Muscle layer of duodenum (tissue), 2 donors: ENCODE measurements at regions not wholly inside any gene's neighbourhood (a gene's known extent, or its start where the extent isn't known, plus 50 kb on each side); places are given as distances from the start of the nearest gene placed in this dataset.

Experiments
- H3K27ac ChIP-seq: one replicate; pipeline ENCODE4 v1.7.0; 2013; ENCODE audit warnings: mild to moderate bottlenecking, low read length
- H3K27me3 ChIP-seq: one replicate; pipeline ENCODE4 v1.7.0; 2013; ENCODE audit warnings: low read depth, mild to moderate bottlenecking, control low read depth, low read length
- H3K36me3 ChIP-seq, 2 donors: one replicate each; pipeline ENCODE4 v1.7.0; 2013; ENCODE audit warnings: low read length in 2 of 2, control low read depth in 1 of 2, mild to moderate bottlenecking in 1 of 2; ENCODE audit not compliant: insufficient read depth in 2 of 2, control insufficient read depth in 1 of 2
- H3K4me1 ChIP-seq, 2 donors: one replicate each; pipeline ENCODE4 v1.7.0; 2013; ENCODE audit warnings: low read length in 2 of 2, mild to moderate bottlenecking in 2 of 2, control low read depth in 1 of 2, moderate library complexity in 1 of 2; ENCODE audit not compliant: insufficient read depth in 2 of 2, control insufficient read depth in 1 of 2
- H3K4me3 ChIP-seq, 2 donors: one replicate each; pipeline ENCODE4 v1.7.0; 2013; ENCODE audit warnings: low read length in 2 of 2, low read depth in 1 of 2, mild to moderate bottlenecking in 1 of 2
- H3K9me3 ChIP-seq, 2 donors: one replicate each; pipeline ENCODE4 v1.7.0; 2013; ENCODE audit warnings: low read length in 2 of 2, control low read depth in 1 of 2, mild to moderate bottlenecking in 1 of 2; ENCODE audit not compliant: control insufficient read depth in 1 of 2
- donor health status: healthy.

GRCh38 chr5:15447209-15447608 is 52.8 kb upstream of the FBXL7 start:
- H3K4me1 ChIP-seq: no peaks in the 10 kb centered on the region
- H3K36me3 ChIP-seq: no peaks in the 10 kb centered on the region
- no peaks in the 10 kb centered on the region for H3K27me3 ChIP-seq
- H3K27ac ChIP-seq: no peak overlapping the region
- H3K9me3 ChIP-seq: no peaks in the 10 kb centered on the region
- no peak overlapping the region for H3K4me3 ChIP-seq

- Histone ChIP-seq H3K27me3 (no peaks in the 10 kb centered on the region), H3K4me1 (no peaks in the 10 kb centered on the region), H3K9me3 (no peaks in the 10 kb centered on the region), H3K4me3 (no peak overlapping the region), H3K36me3 (no peaks in the 10 kb centered on the region), H3K27ac (no peak overlapping the region)
Measured at GRCh38 chr5:15446552-15446951, 53.4 kb upstream of the FBXL7 start.

- H3K36me3 ChIP-seq: no peaks in the 10 kb centered on the region
- no peak overlapping the region for H3K4me3 ChIP-seq
- no peak overlapping the region for H3K27ac ChIP-seq
- no peaks in the 10 kb centered on the region for H3K27me3 ChIP-seq
- H3K4me1 ChIP-seq: peaks cover 0 to 8% of the 10 kb centered on the region in 2 donors
- H3K9me3 ChIP-seq: peaks cover 0 to 4% of the 10 kb centered on the region in 2 donors
Measured at GRCh38 chr5:15442193-15442570, 57.8 kb upstream of the FBXL7 start.

GRCh38 chr5:15441433-15442192 is 58.4 kb upstream of the FBXL7 start:
- Histone ChIP-seq H3K36me3 (no peaks in the 10 kb centered on the region), H3K4me3 (no peak overlapping the region), H3K4me1 (peaks cover 0 to 8% of the 10 kb centered on the region in 2 donors), H3K27ac (no peak overlapping the region), H3K9me3 (peaks cover 0 to 4% of the 10 kb centered on the region in 2 donors), H3K27me3 (no peaks in the 10 kb centered on the region)

GRCh38 chr5:15440434-15440833 is 59.5 kb upstream of the FBXL7 start:
- Histone ChIP-seq H3K36me3 (no peaks in the 10 kb centered on the region), H3K27me3 (no peaks in the 10 kb centered on the region), H3K9me3 (peaks cover 0 to 4% of the 10 kb centered on the region in 2 donors), H3K27ac (no peak overlapping the region), H3K4me1 (peaks cover 0 to 8% of the 10 kb centered on the region in 2 donors), H3K4me3 (no peak overlapping the region)

- Histone ChIP-seq H3K4me3 (no peak overlapping the region), H3K27ac (no peak overlapping the region), H3K9me3 (peaks cover 0 to 4% of the 10 kb centered on the region in 2 donors), H3K36me3 (no peaks in the 10 kb centered on the region), H3K4me1 (peaks cover 0 to 8% of the 10 kb centered on the region in 2 donors), H3K27me3 (no peaks in the 10 kb centered on the region)
Measured at GRCh38 chr5:15439801-15440200, 60.2 kb upstream of the FBXL7 start.

GRCh38 chr5:15433709-15434108 is 66.3 kb upstream of the FBXL7 start:
- H3K9me3 ChIP-seq: peaks cover 0 to 4% of the 10 kb centered on the region in 2 donors
- H3K27ac ChIP-seq: no peak overlapping the region
- no peaks in the 10 kb centered on the region for H3K27me3 ChIP-seq
- H3K4me3 ChIP-seq: no peak overlapping the region
- H3K36me3 ChIP-seq: no peaks in the 10 kb centered on the region
- no peaks in the 10 kb centered on the region for H3K4me1 ChIP-seq

- Histone ChIP-seq H3K27me3 (no peaks in the 10 kb centered on the region), H3K36me3 (no peaks in the 10 kb centered on the region), H3K27ac (no peak overlapping the region), H3K4me3 (no peak overlapping the region), H3K4me1 (no peaks in the 10 kb centered on the region), H3K9me3 (no peaks in the 10 kb centered on the region)
Measured at GRCh38 chr5:15431923-15432322, 68.1 kb upstream of the FBXL7 start.

- Histone ChIP-seq H3K4me1 (no peaks in the 10 kb centered on the region), H3K27me3 (no peaks in the 10 kb centered on the region), H3K36me3 (no peaks in the 10 kb centered on the region), H3K4me3 (peak overlapping the region; percentile 19 to 52), H3K27ac (no peak overlapping the region), H3K9me3 (no peaks in the 10 kb centered on the region)
Measured at GRCh38 chr5:15425766-15426165, 74.2 kb upstream of the FBXL7 start.

- Histone ChIP-seq H3K36me3 (no peaks in the 10 kb centered on the region), H3K4me3 (no peak overlapping the region), H3K9me3 (no peaks in the 10 kb centered on the region), H3K27ac (no peak overlapping the region), H3K4me1 (no peaks in the 10 kb centered on the region), H3K27me3 (no peaks in the 10 kb centered on the region)
Measured at GRCh38 chr5:15424769-15425168, 75.2 kb upstream of the FBXL7 start.

- Histone ChIP-seq H3K9me3 (no peaks in the 10 kb centered on the region), H3K27me3 (no peaks in the 10 kb centered on the region), H3K4me1 (no peaks in the 10 kb centered on the region), H3K36me3 (no peaks in the 10 kb centered on the region), H3K27ac (no peak overlapping the region), H3K4me3 (no peak overlapping the region)
Measured at GRCh38 chr5:15421921-15422412, 78.0 kb upstream of the FBXL7 start.

- H3K4me1 ChIP-seq: no peaks in the 10 kb centered on the region
- no peaks in the 10 kb centered on the region for H3K9me3 ChIP-seq
- no peaks in the 10 kb centered on the region for H3K27me3 ChIP-seq
- no peak overlapping the region for H3K4me3 ChIP-seq
- no peak overlapping the region for H3K27ac ChIP-seq
- H3K36me3 ChIP-seq: no peaks in the 10 kb centered on the region
Measured at GRCh38 chr5:15421381-15421780, 78.6 kb upstream of the FBXL7 start.
